ENCODE measurements at regions not wholly inside any gene's neighbourhood (a gene's known extent, or its start where the extent isn't known, plus 50 kb on each side); places are given as distances from the start of the nearest gene placed in this dataset.
"Not testable (repeated sequence)": the region's sequence is repeated elsewhere in the genome, so short reads cannot be mapped to it uniquely, and the experiment has no call there.

DNA sequence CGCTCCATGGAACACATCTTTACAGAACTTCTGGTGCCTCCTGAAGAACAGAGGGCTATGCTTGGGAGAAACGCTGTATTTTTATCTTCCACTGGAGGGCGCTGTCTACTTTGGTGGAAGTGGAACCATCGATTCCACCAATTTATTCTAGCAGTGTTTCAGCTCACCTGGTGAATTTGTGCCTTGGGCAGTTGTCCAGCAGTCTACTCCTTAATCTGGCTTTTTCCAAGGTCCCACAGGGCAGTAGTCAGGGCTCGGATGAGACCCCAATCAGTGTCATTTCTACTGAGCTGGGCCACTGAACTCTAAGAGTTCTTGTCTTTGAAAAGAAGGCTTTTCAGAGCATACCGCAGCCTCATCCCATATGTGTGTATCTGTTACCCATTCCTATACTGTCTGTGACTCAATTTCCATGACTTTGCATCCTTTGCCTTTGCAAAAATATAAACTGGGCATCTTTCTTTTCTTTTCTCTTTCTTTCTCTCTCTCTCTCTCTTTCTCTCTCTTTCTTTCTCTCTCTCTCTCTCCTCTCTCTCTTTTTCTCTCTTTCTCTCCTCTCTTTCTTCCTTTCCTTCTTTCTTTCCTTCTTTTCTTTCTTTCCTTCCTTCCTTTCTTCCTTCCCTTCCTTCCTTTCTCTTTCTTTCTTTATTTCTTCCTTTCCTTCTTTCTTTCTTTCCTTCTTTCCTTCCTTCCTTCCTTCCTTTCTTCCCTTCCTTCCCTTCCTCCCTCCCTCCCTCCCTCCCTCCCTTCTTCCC is 138.4 kb upstream of the ZNF618 start:
- peak in 1 of 3 donors; percentile 49 for DNase-seq
- TF ChIP-seq, protein P1, sequence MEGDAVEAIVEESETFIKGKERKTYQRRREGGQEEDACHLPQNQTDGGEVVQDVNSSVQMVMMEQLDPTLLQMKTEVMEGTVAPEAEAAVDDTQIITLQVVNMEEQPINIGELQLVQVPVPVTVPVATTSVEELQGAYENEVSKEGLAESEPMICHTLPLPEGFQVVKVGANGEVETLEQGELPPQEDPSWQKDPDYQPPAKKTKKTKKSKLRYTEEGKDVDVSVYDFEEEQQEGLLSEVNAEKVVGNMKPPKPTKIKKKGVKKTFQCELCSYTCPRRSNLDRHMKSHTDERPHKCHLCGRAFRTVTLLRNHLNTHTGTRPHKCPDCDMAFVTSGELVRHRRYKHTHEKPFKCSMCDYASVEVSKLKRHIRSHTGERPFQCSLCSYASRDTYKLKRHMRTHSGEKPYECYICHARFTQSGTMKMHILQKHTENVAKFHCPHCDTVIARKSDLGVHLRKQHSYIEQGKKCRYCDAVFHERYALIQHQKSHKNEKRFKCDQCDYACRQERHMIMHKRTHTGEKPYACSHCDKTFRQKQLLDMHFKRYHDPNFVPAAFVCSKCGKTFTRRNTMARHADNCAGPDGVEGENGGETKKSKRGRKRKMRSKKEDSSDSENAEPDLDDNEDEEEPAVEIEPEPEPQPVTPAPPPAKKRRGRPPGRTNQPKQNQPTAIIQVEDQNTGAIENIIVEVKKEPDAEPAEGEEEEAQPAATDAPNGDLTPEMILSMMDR (IDR thresholded peaks at IDR 0.05), result peak in 5 of 6 experiments; percentile 23 to 58 (median 43)
- TF ChIP-seq POLR2A (IDR thresholded peaks at IDR 0.05), result no peak
- H3K27me3 ChIP-seq, result no peaks in the 10 kb centered on the region

DNA sequence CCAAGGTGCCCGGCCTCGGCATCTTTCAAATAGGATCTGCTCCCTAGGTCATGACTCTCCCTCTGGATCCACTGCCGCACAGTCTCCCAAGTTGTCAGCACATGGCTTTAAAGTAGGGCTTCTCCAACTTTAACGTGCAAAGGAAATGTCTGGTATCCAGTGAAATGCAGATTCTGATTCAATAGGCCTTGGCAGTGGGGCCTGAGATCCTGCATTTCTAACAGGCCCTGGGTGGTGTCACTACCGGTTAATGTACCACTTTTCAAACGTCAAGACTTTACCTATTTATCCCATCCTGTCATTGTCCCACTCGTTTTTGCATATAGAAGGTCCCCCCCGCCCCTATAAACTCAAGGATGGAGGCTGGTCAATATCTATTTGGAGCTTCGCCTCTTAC is 137.6 kb upstream of the ZNF618 start:
- no peaks in the 10 kb centered on the region for H3K27me3 ChIP-seq
- TF ChIP-seq, protein P1 (IDR thresholded peaks at IDR 0.05), result no peak
- TF ChIP-seq POLR2A (IDR thresholded peaks at IDR 0.05), result no peak
- H3K36me3 ChIP-seq, result no peaks in the 10 kb centered on the region
- no peaks in the 10 kb centered on the region for H3K9me3 ChIP-seq
- no peak overlapping the region for H3K27ac ChIP-seq
- no peak for DNase-seq
- no peaks in the 10 kb centered on the region for H3K4me1 ChIP-seq
- H3K4me3 ChIP-seq, result no peak overlapping the region

More for the DNA sequence above, 138.4 kb upstream of the ZNF618 start:
- H3K4me1 ChIP-seq, result no peaks in the 10 kb centered on the region
- no peak overlapping the region for H3K4me3 ChIP-seq
- H3K27ac ChIP-seq, result no peak overlapping the region
- H3K9me3 ChIP-seq, result no peaks in the 10 kb centered on the region
- H3K36me3 ChIP-seq, result no peaks in the 10 kb centered on the region

DNA sequence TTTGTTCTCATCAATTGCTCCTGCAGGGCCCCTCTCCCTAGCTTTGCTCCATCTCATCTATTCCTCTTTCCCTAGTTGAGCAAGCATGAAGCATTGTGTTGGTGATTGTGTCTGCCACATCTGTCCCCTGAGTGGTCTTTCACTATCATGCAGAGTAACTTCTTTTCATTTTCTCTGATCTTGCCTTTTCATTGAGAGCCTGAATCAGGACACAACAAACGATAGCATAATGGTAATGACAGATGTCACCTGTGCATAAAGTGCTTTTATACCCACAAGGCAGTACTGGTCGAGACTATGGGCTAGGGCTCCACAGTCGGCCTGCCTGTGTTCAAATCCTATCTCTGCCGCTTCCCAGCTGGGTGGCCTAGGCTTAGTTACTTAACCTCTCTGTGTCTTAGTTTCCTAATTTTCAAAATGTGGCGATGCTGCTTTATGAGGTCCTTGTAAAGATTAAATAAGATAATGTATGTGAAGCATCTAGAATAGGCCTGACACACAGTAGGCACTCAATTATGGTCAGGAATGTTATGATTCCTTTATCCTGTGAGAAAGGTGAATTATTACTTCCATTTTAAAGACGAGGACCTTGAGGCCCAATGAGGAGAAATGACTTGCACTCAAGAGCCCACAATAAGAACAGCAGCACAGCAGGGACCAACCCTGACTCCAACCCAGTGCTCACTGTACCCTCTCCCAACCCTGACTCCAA is 137.1 kb upstream of the ZNF618 start:
- H3K9me3 ChIP-seq, result no peaks in the 10 kb centered on the region
- H3K4me1 ChIP-seq, result no peaks in the 10 kb centered on the region
- H3K36me3 ChIP-seq, result no peaks in the 10 kb centered on the region
- no peak for DNase-seq
- no peak overlapping the region for H3K4me3 ChIP-seq
- no peak overlapping the region for H3K27ac ChIP-seq
- H3K27me3 ChIP-seq, result no peaks in the 10 kb centered on the region
- TF ChIP-seq, protein P1 (IDR thresholded peaks at IDR 0.05), result no peak
- no peak for TF ChIP-seq POLR2A (IDR thresholded peaks at IDR 0.05)

DNA sequence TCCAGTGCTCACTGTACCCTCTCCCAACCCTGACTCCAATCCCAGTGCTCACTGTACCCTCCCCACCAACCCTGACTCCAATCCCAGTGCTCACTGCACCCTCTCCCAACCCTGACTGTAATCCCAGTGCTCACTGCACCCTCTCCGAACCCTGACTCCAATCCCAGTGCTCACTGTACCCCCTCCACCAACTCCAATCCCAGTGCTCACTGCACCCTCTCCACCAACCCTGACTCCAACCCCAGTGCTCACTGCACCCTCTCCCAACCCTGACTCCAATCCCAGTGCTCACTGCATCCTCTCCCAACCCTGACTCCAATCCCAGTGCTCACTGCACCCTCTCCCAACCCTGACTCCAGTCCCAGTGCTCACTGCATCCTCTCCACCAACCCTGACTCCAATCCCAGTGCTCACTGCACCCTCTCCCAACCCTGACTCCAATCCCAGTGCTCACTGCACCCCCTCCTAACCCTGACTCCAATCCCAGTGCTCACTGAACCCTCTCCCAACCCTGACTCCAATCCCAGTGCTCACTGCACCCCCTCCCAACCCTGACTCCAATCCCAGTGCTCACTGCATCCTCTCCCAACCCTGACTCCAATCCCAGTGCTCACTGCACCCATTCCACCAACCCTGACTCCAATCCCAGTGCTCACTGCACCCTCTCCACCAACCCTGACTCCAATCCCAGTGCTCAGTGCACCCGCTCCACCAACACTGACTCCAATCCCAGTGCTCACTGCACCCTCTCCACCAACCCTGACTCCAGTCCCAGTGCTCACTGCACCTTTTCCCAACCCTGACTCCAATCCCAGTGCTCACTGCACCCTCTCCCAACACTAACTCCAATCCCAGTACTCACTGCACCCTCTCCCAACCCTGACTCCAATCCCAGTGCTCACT is 136.3 kb upstream of the ZNF618 start:
- not testable (repeated sequence) for H3K4me1 ChIP-seq, H3K27me3 ChIP-seq, H3K36me3 ChIP-seq, H3K4me3 ChIP-seq, H3K9me3 ChIP-seq, H3K27ac ChIP-seq, DNase-seq

DNA sequence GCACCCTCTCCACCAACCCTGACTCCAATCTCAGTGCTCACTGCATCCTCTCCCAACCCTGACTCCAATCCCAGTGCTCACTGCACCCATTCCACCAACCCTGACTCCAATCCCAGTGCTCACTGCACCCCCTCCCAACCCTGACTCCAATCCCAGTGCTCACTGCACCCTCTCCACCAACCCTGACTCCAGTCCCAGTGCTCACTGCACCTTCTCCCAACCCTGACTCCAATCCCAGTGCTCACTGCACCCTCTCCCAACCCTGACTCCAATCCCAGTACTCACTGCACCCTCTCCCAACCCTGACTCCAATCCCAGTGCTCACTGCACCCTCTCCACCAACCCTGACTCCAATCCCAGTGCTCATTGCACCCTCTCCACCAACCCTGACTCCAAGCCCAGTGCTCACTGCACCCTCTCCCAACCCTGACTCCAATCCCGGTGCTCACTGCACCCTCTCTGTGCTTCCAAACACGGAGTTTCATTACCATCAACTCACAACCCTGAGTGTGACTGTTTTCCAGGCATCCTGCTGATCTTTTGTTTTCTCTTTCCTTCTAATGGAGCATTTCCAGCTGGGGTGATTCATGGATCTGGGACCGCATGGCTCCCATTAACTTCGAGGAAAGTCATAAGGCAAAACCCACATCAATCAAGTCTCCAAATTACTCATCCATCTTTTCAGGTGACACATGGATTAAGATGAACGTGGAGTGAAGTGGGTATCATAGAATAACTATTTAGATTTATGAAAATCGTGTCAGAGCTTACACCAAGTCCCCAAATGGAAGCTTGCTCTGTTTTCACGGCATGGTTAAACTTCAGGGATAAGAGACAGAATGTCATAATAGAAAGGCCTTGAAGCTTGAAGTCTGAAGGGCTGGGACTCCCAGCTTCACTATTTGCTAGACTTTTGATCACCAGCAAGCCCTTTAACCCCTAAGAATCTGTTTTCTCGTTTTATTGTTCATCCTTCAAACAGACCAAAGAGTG is 135.3 kb upstream of the ZNF618 start:
- not testable (repeated sequence) for H3K27me3 ChIP-seq, H3K4me1 ChIP-seq, DNase-seq, H3K27ac ChIP-seq, H3K36me3 ChIP-seq, H3K4me3 ChIP-seq, H3K9me3 ChIP-seq
